Loucy (cell line): ENCODE measurements at regions not wholly inside any gene's neighbourhood (a gene's known extent, or its start where the extent isn't known, plus 50 kb on each side); places are given as distances from the start of the nearest gene placed in this dataset.
"Not testable (repeated sequence)": the region's sequence is repeated elsewhere in the genome, so short reads cannot be mapped to it uniquely, and the experiment has no call there.

ENCODE experiments used
- H2AFZ ChIP-seq: fragments of 200-600 bp; sonication (generic); 2 replicates; pipeline ENCODE4 v1.6.0; 2016; ENCODE audit warnings: antibody characterized with exemption, mild to moderate bottlenecking, low read length, moderate library complexity
- H3F3A ChIP-seq: fragments of 200-600 bp; 2 replicates; pipeline ENCODE4 v1.6.0; 2016; ENCODE audit warnings: antibody characterized with exemption, low read depth, mild to moderate bottlenecking
- H3K27me3 ChIP-seq: fragments of 200-600 bp; sonication (generic); 2 replicates; pipeline ENCODE4 v1.6.1; 2014; ENCODE audit warnings: low read length, mild to moderate bottlenecking; ENCODE audit not compliant: insufficient read depth, poor library complexity, severe bottlenecking
- H3K36me3 ChIP-seq: fragments of 200-600 bp; sonication (generic); 2 replicates; pipeline ENCODE4 v1.6.1; 2016; ENCODE audit warnings: low read length; ENCODE audit not compliant: insufficient read depth
- H3K4me1 ChIP-seq: fragments of 200-600 bp; sonication (generic); 2 replicates; pipeline ENCODE4 v1.5.1; 2014; ENCODE audit warnings: low read length, mild to moderate bottlenecking; ENCODE audit not compliant: insufficient read depth, poor library complexity, severe bottlenecking
- H3K4me2 ChIP-seq: fragments of 200-600 bp; sonication (generic); 2 replicates; pipeline ENCODE4 v1.6.0; 2014; ENCODE audit warnings: antibody characterized with exemption, low read length, low read depth, mild to moderate bottlenecking; ENCODE audit not compliant: poor library complexity, severe bottlenecking
- H3K4me3 ChIP-seq: fragments of 200-600 bp; sonication (generic); 2 replicates; pipeline ENCODE4 v1.5.1; 2014; ENCODE audit warnings: low read length, mild to moderate bottlenecking, mixed read lengths; ENCODE audit not compliant: poor library complexity, severe bottlenecking
- H3K79me2 ChIP-seq: fragments of 200-600 bp; sonication (generic); 2 replicates; pipeline ENCODE4 v1.6.1; 2014; ENCODE audit warnings: low read length; ENCODE audit not compliant: insufficient read depth
- H3K9ac ChIP-seq: fragments of 200-600 bp; sonication (generic); 2 replicates; pipeline ENCODE4 v1.6.0; 2014; ENCODE audit warnings: mild to moderate bottlenecking, low read depth, low read length, moderate library complexity; ENCODE audit not compliant: poor library complexity, severe bottlenecking
- H3K9me2 ChIP-seq: fragments of 200-600 bp; sonication (generic); replicated peaks from 2 replicates; pipeline ENCODE4 v1.6.1; 2016; ENCODE audit warnings: low read depth, low read length, mixed read lengths
- H3K9me3 ChIP-seq: fragments of 200-600 bp; sonication (generic); 2 replicates; pipeline ENCODE4 v1.6.1; 2014; ENCODE audit warnings: mild to moderate bottlenecking, antibody characterized with exemption, low read length, low read depth; ENCODE audit not compliant: insufficient read depth
- H4K20me1 ChIP-seq: fragments of 200-600 bp; sonication (generic); 2 replicates; pipeline ENCODE4 v1.6.0; 2014; ENCODE audit warnings: antibody characterized with exemption, low read length, mild to moderate bottlenecking; ENCODE audit not compliant: insufficient read depth, poor library complexity, severe bottlenecking
- CTCF ChIP-seq: fragments of 200-600 bp; sonication (generic); conservative IDR thresholded peaks from 2 replicates; pipeline ENCODE4 v1.5.1; 2014; ENCODE audit warnings: mild to moderate bottlenecking, antibody characterized with exemption, low read length
- EZH2phosphoT487 ChIP-seq: fragments of 200-600 bp; IDR thresholded peaks from 2 replicates; pipeline ENCODE4 v1.6.1; 2018; ENCODE audit warnings: antibody characterized with exemption, mild to moderate bottlenecking, moderate library complexity, borderline replicate concordance

GRCh38 chr2:180828756-180829155, 151.6 kb upstream of the UBE2E3 start:
- Histone ChIP-seq H4K20me1 (no peaks in the 10 kb centered on the region), H3K79me2 (no peaks in the 10 kb centered on the region), H3K27me3 (no peaks in the 10 kb centered on the region), H3F3A (no peaks in the 10 kb centered on the region), H3K36me3 (no peaks in the 10 kb centered on the region), H3K9me2 (no peaks in the 10 kb centered on the region), H3K9me3 (no peaks in the 10 kb centered on the region), H3K9ac (no peak overlapping the region), H3K4me2 (no peak overlapping the region), H3K4me1 (no peaks in the 10 kb centered on the region), H3K4me3 (no peak overlapping the region), H2AFZ (no peak overlapping the region)
- TF ChIP-seq EZH2phosphoT487 (no peak), CTCF (no peak)

- no peak overlapping the region for H3K4me3 ChIP-seq
- no peaks in the 10 kb centered on the region for H3K4me1 ChIP-seq
- H3K79me2 ChIP-seq: no peaks in the 10 kb centered on the region
- no peaks in the 10 kb centered on the region for H3F3A ChIP-seq
- no peaks in the 10 kb centered on the region for H3K27me3 ChIP-seq
- H3K9me3 ChIP-seq: no peaks in the 10 kb centered on the region
- no peak for TF ChIP-seq CTCF
- TF ChIP-seq EZH2phosphoT487: no peak
- H3K9me2 ChIP-seq: no peaks in the 10 kb centered on the region
- H3K4me2 ChIP-seq: no peak overlapping the region
- no peaks in the 10 kb centered on the region for H4K20me1 ChIP-seq
- no peaks in the 10 kb centered on the region for H3K36me3 ChIP-seq
- no peak overlapping the region for H2AFZ ChIP-seq
- H3K9ac ChIP-seq: no peak overlapping the region
These were observed 156.8 kb upstream of the UBE2E3 start for GRCh38 chr2:180823546-180824141.

GRCh38 chr2:180819106-180819505, 161.3 kb upstream of the UBE2E3 start:
- H3K9ac ChIP-seq: no peak overlapping the region
- H3K9me3 ChIP-seq: no peaks in the 10 kb centered on the region
- no peak overlapping the region for H2AFZ ChIP-seq
- H3K9me2 ChIP-seq: no peaks in the 10 kb centered on the region
- no peak for TF ChIP-seq EZH2phosphoT487
- TF ChIP-seq CTCF: no peak
- no peaks in the 10 kb centered on the region for H3K27me3 ChIP-seq
- no peak overlapping the region for H3K4me3 ChIP-seq
- no peaks in the 10 kb centered on the region for H3F3A ChIP-seq
- no peaks in the 10 kb centered on the region for H4K20me1 ChIP-seq
- no peaks in the 10 kb centered on the region for H3K36me3 ChIP-seq
- no peak overlapping the region for H3K4me2 ChIP-seq
- no peaks in the 10 kb centered on the region for H3K4me1 ChIP-seq
- no peaks in the 10 kb centered on the region for H3K79me2 ChIP-seq

- H3K36me3 ChIP-seq, H3K79me2 ChIP-seq, H3K9me3 ChIP-seq, H3K4me2 ChIP-seq, H3K27me3 ChIP-seq, H3K9me2 ChIP-seq, H4K20me1 ChIP-seq, H2AFZ ChIP-seq, H3K4me1 ChIP-seq, H3K4me3 ChIP-seq, H3K9ac ChIP-seq, H3F3A ChIP-seq: not testable (repeated sequence)
These were observed 161.7 kb upstream of the UBE2E3 start for GRCh38 chr2:180818700-180819099.
